Sigmoid colon (tissue), 6 donors: ENCODE measurements at regions not wholly inside any gene's neighbourhood (a gene's known extent, or its start where the extent isn't known, plus 50 kb on each side); places are given as distances from the start of the nearest gene placed in this dataset.

Experiments
- DNase-seq: peaks from one replicate; pipeline ENCODE4 v3.0.0-alpha.2; 2019
- H3K27ac ChIP-seq, 4 donors: fragments of 200-600 bp; sonication (generic); one replicate each; pipeline ENCODE4 v1.5.1; 2016 to 2019; ENCODE audit warnings: mild to moderate bottlenecking in 1 of 4
- H3K27me3 ChIP-seq, 3 donors: fragments of 200-600 bp; sonication (generic); one replicate each; pipeline ENCODE4 v1.5.1; 2019; ENCODE audit warnings: mild to moderate bottlenecking in 1 of 3
- H3K36me3 ChIP-seq, 4 donors: fragments of 200-600 bp; sonication (generic); one replicate each; pipeline ENCODE4 v1.5.1; 2016 to 2019
- H3K4me1 ChIP-seq, 4 donors: fragments of 200-600 bp; sonication (generic); one replicate each; pipeline ENCODE4 v1.5.1; 2017 to 2019
- H3K4me3 ChIP-seq, 4 donors: fragments of 200-600 bp; sonication (generic); one replicate each; pipeline ENCODE4 v1.5.1; 2017 to 2019; ENCODE audit warnings: mild to moderate bottlenecking in 2 of 4, moderate library complexity in 1 of 4
- H3K9me3 ChIP-seq, 4 donors: fragments of 200-600 bp in 3 of 4; sonication (generic) in 3 of 4; one replicate each; pipeline versions ENCODE4 v1.5.1 to v1.6.1; 2013 to 2019
- EP300 ChIP-seq, 4 donors: sonication (generic); formaldehyde crosslinking; IDR thresholded peaks; one replicate each; pipeline ENCODE4 v1.6.1; 2017; ENCODE audit warnings: antibody characterized with exemption in 4 of 4
- POLR2A ChIP-seq, 2 donors: fragments of 450-650 bp; IDR thresholded peaks; one replicate each; pipeline ENCODE4 v1.6.1; 2016; ENCODE audit warnings: antibody characterized with exemption in 2 of 2, mild to moderate bottlenecking in 2 of 2, moderate library complexity in 2 of 2
- POLR2AphosphoS5 ChIP-seq, 4 donors: sonication (generic); formaldehyde crosslinking; IDR thresholded peaks; one replicate each; pipeline ENCODE4 v1.6.1; 2017; ENCODE audit warnings: antibody characterized with exemption in 4 of 4
- WGBS, 2 donors: extraction: QIAGEN DNeasy Blood & Tissue Kit; methylation state at CpG; one replicate each; pipeline ENCODE4 v1.1.7; 2013; 5-methylcytosine and 5-hydroxymethylcytosine counted together
- intact Hi-C: fragments of 100-400 bp; cut with DNase I; formaldehyde crosslinking; loops from one replicate; pipeline ENCODE4 v1.15.1; 2023
- TF ChIP-seq, protein P1 (sequence below), 4 experiments: fragments of 450-650 bp in 3 of 4; fragments of 200-600 bp in 1 of 4; IDR thresholded peaks; one replicate each; pipeline ENCODE4 v1.5.1; 2016 to 2019; ENCODE audit warnings: antibody characterized with exemption in 4 of 4, mild to moderate bottlenecking in 3 of 4, moderate library complexity in 2 of 4
- donor health status: healthy with polysubstance abuse.
- donor health status: healthy.

DNA sequence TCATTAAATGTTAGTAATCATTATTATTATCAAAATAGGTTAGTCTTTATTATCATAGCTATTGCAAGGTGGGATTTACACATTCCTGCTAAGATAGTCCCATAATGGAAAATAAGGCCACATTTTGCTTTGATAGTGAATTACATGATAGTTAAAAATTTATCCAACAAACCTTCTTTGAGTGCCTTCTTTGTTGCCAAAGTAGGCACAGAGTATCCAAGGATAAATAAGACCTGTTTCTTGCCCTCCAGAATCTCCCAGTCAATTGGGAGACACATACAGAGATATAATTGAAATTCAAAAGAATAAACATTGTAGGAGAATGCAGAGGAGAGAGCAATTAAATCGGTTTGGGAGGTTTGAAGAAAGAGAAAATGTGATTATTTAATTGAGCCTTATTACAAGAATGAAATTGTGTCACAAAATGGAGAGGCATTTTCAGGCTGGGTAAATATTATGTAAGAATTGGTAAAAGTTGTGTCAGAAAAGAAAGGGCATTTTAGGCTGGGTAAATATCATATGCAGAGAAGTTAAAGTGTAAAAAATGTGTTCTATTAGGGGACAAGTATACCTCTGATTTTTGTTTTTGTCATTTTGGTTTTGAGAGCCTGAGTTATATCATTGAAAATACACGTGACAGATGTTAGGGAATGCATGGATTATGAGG is 189.3 kb downstream of the POU4F1 start:
- intact Hi-C loops, result no loop called here
- H3K27me3 ChIP-seq, result no peaks in the 10 kb centered on the region
- no peaks in the 10 kb centered on the region for H3K9me3 ChIP-seq
- no peak overlapping the region for H3K27ac ChIP-seq
- H3K4me3 ChIP-seq, result no peak overlapping the region
- H3K4me1 ChIP-seq, result no peaks in the 10 kb centered on the region
- WGBS, 2 donors, result 56 to 72% methylated on average over 2 of the region's 2 CpGs
- no peaks in the 10 kb centered on the region for H3K36me3 ChIP-seq
- TF ChIP-seq POLR2A (IDR thresholded peaks at IDR 0.05) (no peak), POLR2AphosphoS5 (IDR thresholded peaks at IDR 0.05) (no peak), EP300 (IDR thresholded peaks at IDR 0.05) (no peak)
- TF ChIP-seq, protein P1, sequence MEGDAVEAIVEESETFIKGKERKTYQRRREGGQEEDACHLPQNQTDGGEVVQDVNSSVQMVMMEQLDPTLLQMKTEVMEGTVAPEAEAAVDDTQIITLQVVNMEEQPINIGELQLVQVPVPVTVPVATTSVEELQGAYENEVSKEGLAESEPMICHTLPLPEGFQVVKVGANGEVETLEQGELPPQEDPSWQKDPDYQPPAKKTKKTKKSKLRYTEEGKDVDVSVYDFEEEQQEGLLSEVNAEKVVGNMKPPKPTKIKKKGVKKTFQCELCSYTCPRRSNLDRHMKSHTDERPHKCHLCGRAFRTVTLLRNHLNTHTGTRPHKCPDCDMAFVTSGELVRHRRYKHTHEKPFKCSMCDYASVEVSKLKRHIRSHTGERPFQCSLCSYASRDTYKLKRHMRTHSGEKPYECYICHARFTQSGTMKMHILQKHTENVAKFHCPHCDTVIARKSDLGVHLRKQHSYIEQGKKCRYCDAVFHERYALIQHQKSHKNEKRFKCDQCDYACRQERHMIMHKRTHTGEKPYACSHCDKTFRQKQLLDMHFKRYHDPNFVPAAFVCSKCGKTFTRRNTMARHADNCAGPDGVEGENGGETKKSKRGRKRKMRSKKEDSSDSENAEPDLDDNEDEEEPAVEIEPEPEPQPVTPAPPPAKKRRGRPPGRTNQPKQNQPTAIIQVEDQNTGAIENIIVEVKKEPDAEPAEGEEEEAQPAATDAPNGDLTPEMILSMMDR (IDR thresholded peaks at IDR 0.05), result no peak
- DNase-seq, result no peak

DNA sequence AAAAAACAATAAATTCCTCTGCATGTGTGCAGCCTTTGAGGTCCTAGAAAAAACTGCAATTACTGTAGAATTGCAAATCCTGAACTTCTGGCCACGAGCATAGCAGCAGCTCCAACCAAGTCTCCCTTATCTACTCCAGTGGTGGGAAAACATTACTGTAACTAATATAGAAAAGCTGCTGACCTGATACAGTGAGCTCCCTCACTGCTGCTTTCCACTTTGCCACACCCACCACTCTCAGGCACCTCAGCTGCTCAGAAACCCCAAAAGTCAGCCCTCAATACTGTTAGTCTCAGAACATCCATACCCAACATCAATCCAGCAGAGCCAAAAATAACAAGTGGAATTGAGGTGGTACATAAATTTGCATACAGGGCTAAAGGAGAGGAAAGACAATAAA is 192.5 kb downstream of the POU4F1 start:
- no peak overlapping the region for H3K4me3 ChIP-seq
- TF ChIP-seq EP300 (IDR thresholded peaks at IDR 0.05) (no peak), POLR2A (IDR thresholded peaks at IDR 0.05) (no peak), POLR2AphosphoS5 (IDR thresholded peaks at IDR 0.05) (no peak)
- TF ChIP-seq, protein P1 (IDR thresholded peaks at IDR 0.05), result no peak
- H3K27ac ChIP-seq, result no peak overlapping the region
- no peaks in the 10 kb centered on the region for H3K4me1 ChIP-seq
- DNase-seq, result no peak
- H3K27me3 ChIP-seq, result no peaks in the 10 kb centered on the region
- intact Hi-C loops, result no loop called here
- H3K36me3 ChIP-seq, result no peaks in the 10 kb centered on the region
- 72 to 74% methylated on average over 1 of the region's 1 CpG for WGBS, 2 donors
- H3K9me3 ChIP-seq, result no peaks in the 10 kb centered on the region

DNA sequence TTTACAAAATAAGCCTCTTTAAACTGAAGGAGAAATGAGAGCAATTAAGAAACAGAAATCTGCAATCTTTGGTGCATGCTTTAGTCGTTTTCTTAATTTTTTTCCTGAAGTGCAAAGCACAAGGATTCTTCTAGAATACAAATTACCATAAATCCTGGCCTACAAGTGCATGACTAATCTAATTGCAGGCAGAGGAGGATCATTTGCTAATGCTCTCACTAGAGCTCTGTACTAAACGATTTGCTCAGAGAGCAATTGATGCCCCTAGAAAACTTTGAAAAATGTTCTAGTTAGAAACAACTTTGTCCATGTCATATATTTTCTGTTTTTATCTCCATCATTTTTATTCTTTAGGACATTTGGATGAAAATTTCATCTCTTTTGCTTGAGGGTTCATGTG is 193.2 kb downstream of the POU4F1 start:
- Histone ChIP-seq H3K27me3 (no peaks in the 10 kb centered on the region), H3K4me3 (no peak overlapping the region), H3K4me1 (no peaks in the 10 kb centered on the region), H3K27ac (no peak overlapping the region), H3K36me3 (no peaks in the 10 kb centered on the region), H3K9me3 (no peaks in the 10 kb centered on the region)
- TF ChIP-seq EP300 (IDR thresholded peaks at IDR 0.05), result no peak
- TF ChIP-seq, protein P1 (IDR thresholded peaks at IDR 0.05), result no peak
- TF ChIP-seq POLR2AphosphoS5 (IDR thresholded peaks at IDR 0.05), result no peak
- no peak for TF ChIP-seq POLR2A (IDR thresholded peaks at IDR 0.05)
- no peak for DNase-seq
- intact Hi-C loops, result no loop called here
- 53 to 66% methylated on average over 2 of the region's 2 CpGs for WGBS, 2 donors

DNA sequence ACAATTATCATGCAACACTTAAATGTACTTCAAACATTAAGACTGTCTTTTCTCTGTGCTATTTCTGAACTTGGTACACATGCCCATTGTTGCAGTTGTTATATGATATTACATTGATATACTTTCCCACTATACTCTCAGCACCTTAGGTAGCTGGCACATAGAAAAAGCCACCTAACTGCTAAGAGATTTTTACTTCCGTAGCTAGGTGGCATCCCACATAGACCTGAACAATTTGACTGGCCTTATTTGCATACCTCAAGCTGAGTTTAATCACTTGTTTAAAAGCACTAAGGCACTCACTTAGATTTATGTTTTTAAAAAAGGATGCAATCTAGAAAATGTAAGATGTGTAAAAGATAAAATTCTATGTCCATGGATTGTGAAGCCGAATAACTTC is 194.2 kb downstream of the POU4F1 start:
- Histone ChIP-seq H3K27ac (no peak overlapping the region), H3K36me3 (no peaks in the 10 kb centered on the region), H3K4me1 (no peaks in the 10 kb centered on the region), H3K9me3 (no peaks in the 10 kb centered on the region), H3K27me3 (no peaks in the 10 kb centered on the region), H3K4me3 (no peak overlapping the region)
- TF ChIP-seq POLR2AphosphoS5 (IDR thresholded peaks at IDR 0.05) (no peak), POLR2A (IDR thresholded peaks at IDR 0.05) (no peak), EP300 (IDR thresholded peaks at IDR 0.05) (no peak)
- TF ChIP-seq, protein P1 (IDR thresholded peaks at IDR 0.05), result no peak
- no peak for DNase-seq
- intact Hi-C loops, result no loop called here
- 69 to 75% methylated on average over 2 of the region's 2 CpGs for WGBS, 2 donors

DNA sequence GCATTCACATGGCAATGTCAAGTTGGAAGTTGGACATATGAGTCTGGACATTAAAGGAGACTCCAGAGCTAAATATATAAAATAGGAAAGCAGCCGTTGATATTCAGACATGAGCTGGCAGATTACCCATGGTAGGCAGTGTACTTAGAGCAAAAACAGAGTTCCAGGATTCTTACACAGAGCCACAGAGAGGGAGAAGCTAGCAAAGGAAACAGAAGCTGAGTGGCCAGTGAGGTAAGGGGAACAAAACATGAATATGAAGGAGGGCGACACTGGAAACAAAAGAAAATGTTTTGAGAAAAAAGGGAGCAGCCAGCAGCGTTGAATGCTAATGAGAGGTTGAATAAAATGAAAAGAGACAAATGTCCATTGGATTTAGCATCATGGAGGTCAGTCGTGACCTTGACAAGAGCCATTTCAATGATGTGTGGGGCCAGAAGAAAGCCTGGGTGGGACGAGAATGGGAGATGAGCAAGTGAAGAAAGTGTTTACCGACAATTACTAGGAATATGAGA is 198.4 kb downstream of the POU4F1 start:
- Histone ChIP-seq H3K9me3 (no peaks in the 10 kb centered on the region), H3K4me1 (no peaks in the 10 kb centered on the region), H3K27me3 (no peaks in the 10 kb centered on the region), H3K36me3 (no peaks in the 10 kb centered on the region), H3K4me3 (no peak overlapping the region), H3K27ac (no peak overlapping the region)
- intact Hi-C loops, result no loop called here
- TF ChIP-seq EP300 (IDR thresholded peaks at IDR 0.05) (no peak), POLR2AphosphoS5 (IDR thresholded peaks at IDR 0.05) (no peak), POLR2A (IDR thresholded peaks at IDR 0.05) (no peak)
- DNase-seq, result no peak
- 86 to 88% methylated on average over 6 of the region's 6 CpGs for WGBS, 2 donors
